ENCODE measurements at regions not wholly inside any gene's neighbourhood (a gene's known extent, or its start where the extent isn't known, plus 50 kb on each side); places are given as distances from the start of the nearest gene placed in this dataset.
"Not testable (repeated sequence)": the region's sequence is repeated elsewhere in the genome, so short reads cannot be mapped to it uniquely, and the experiment has no call there.

GRCh38 chr21:21997390-21998333 lies 999.5 kb downstream of the NCAM2 start:
- Histone ChIP-seq H3K36me3 (ENCODE audit: insufficient read depth, insufficient read length, low read length) (no peaks in the 10 kb centered on the region), H3K9me3 (ENCODE audit: insufficient read depth, low read length) (no peaks in the 10 kb centered on the region), H3K9ac (ENCODE audit: insufficient read length, low read depth) (no peak overlapping the region), H3K4me3 (ENCODE audit: insufficient read length, low read depth) (no peak overlapping the region), H3K27me3 (ENCODE audit: insufficient read depth, insufficient read length) (no peaks in the 10 kb centered on the region), H3K4me1 (ENCODE audit: insufficient read depth, insufficient read length) (no peaks in the 10 kb centered on the region)
- no peak for TF ChIP-seq YY1 (IDR thresholded peaks at IDR 0.05; ENCODE audit: insufficient read depth, insufficient read length)
- no peak for TF ChIP-seq ZNF274 (IDR thresholded peaks at IDR 0.05; ENCODE audit: low read depth, low read length)
- no peak for TF ChIP-seq SUZ12 (IDR thresholded peaks at IDR 0.05; ENCODE audit: extremely low read depth, insufficient read depth, insufficient read length)
- DNase-seq (ENCODE audit: low read depth, low spot score): no peak

- no peaks in the 10 kb centered on the region for H3K4me1 ChIP-seq (ENCODE audit: insufficient read depth, insufficient read length)
- H3K4me3 ChIP-seq (ENCODE audit: insufficient read length, low read depth): no peak overlapping the region
- H3K9ac ChIP-seq (ENCODE audit: insufficient read length, low read depth): no peak overlapping the region
- no peaks in the 10 kb centered on the region for H3K36me3 ChIP-seq (ENCODE audit: insufficient read depth, insufficient read length, low read length)
- no peak for TF ChIP-seq YY1 (IDR thresholded peaks at IDR 0.05; ENCODE audit: insufficient read depth, insufficient read length)
- TF ChIP-seq SUZ12 (IDR thresholded peaks at IDR 0.05; ENCODE audit: extremely low read depth, insufficient read depth, insufficient read length): no peak
- no peak for TF ChIP-seq ZNF274 (IDR thresholded peaks at IDR 0.05; ENCODE audit: low read depth, low read length)
- DNase-seq (ENCODE audit: low read depth, low spot score): no peak
- H3K9me3 ChIP-seq (ENCODE audit: insufficient read depth, low read length): no peaks in the 10 kb centered on the region
- no peaks in the 10 kb centered on the region for H3K27me3 ChIP-seq (ENCODE audit: insufficient read depth, insufficient read length)
These were observed 1021.6 kb downstream of the NCAM2 start for GRCh38 chr21:22019766-22020165.

GRCh38 chr21:22020221-22020620 lies 1022.0 kb downstream of the NCAM2 start:
- Histone ChIP-seq H3K9me3 (ENCODE audit: insufficient read depth, low read length) (no peaks in the 10 kb centered on the region), H3K9ac (ENCODE audit: insufficient read length, low read depth) (no peak overlapping the region), H3K27me3 (ENCODE audit: insufficient read depth, insufficient read length) (no peaks in the 10 kb centered on the region), H3K4me3 (ENCODE audit: insufficient read length, low read depth) (no peak overlapping the region), H3K4me1 (ENCODE audit: insufficient read depth, insufficient read length) (no peaks in the 10 kb centered on the region), H3K36me3 (ENCODE audit: insufficient read depth, insufficient read length, low read length) (no peaks in the 10 kb centered on the region)
- no peak for DNase-seq (ENCODE audit: low read depth, low spot score)
- TF ChIP-seq ZNF274 (IDR thresholded peaks at IDR 0.05; ENCODE audit: low read depth, low read length) (no peak), YY1 (IDR thresholded peaks at IDR 0.05; ENCODE audit: insufficient read depth, insufficient read length) (no peak), SUZ12 (IDR thresholded peaks at IDR 0.05; ENCODE audit: extremely low read depth, insufficient read depth, insufficient read length) (no peak)

- not testable (repeated sequence) for H3K9me3 ChIP-seq (ENCODE audit: insufficient read depth, low read length); H3K27me3 ChIP-seq (ENCODE audit: insufficient read depth, insufficient read length); H3K9ac ChIP-seq (ENCODE audit: insufficient read length, low read depth); DNase-seq (ENCODE audit: low read depth, low spot score); H3K4me3 ChIP-seq (ENCODE audit: insufficient read length, low read depth); H3K4me1 ChIP-seq (ENCODE audit: insufficient read depth, insufficient read length); H3K36me3 ChIP-seq (ENCODE audit: insufficient read depth, insufficient read length, low read length)
These were observed 1025.7 kb downstream of the NCAM2 start for GRCh38 chr21:22023896-22024295.

- Histone ChIP-seq H3K4me1 (ENCODE audit: insufficient read depth, insufficient read length) (no peaks in the 10 kb centered on the region), H3K9me3 (ENCODE audit: insufficient read depth, low read length) (no peaks in the 10 kb centered on the region), H3K36me3 (ENCODE audit: insufficient read depth, insufficient read length, low read length) (no peaks in the 10 kb centered on the region), H3K4me3 (ENCODE audit: insufficient read length, low read depth) (no peak overlapping the region), H3K9ac (ENCODE audit: insufficient read length, low read depth) (no peak overlapping the region), H3K27me3 (ENCODE audit: insufficient read depth, insufficient read length) (no peaks in the 10 kb centered on the region)
- TF ChIP-seq YY1 (IDR thresholded peaks at IDR 0.05; ENCODE audit: insufficient read depth, insufficient read length) (no peak), SUZ12 (IDR thresholded peaks at IDR 0.05; ENCODE audit: extremely low read depth, insufficient read depth, insufficient read length) (no peak), ZNF274 (IDR thresholded peaks at IDR 0.05; ENCODE audit: low read depth, low read length) (no peak)
- no peak for DNase-seq (ENCODE audit: low read depth, low spot score)
These were observed 1046.2 kb downstream of the NCAM2 start for GRCh38 chr21:22044431-22044830.

- TF ChIP-seq SUZ12 (IDR thresholded peaks at IDR 0.05; ENCODE audit: extremely low read depth, insufficient read depth, insufficient read length) (no peak), YY1 (IDR thresholded peaks at IDR 0.05; ENCODE audit: insufficient read depth, insufficient read length) (no peak), ZNF274 (IDR thresholded peaks at IDR 0.05; ENCODE audit: low read depth, low read length) (no peak)
- no peaks in the 10 kb centered on the region for H3K9me3 ChIP-seq (ENCODE audit: insufficient read depth, low read length)
- H3K4me3 ChIP-seq (ENCODE audit: insufficient read length, low read depth): no peak overlapping the region
- no peak for DNase-seq (ENCODE audit: low read depth, low spot score)
- no peak overlapping the region for H3K9ac ChIP-seq (ENCODE audit: insufficient read length, low read depth)
- no peaks in the 10 kb centered on the region for H3K4me1 ChIP-seq (ENCODE audit: insufficient read depth, insufficient read length)
- no peaks in the 10 kb centered on the region for H3K36me3 ChIP-seq (ENCODE audit: insufficient read depth, insufficient read length, low read length)
- no peaks in the 10 kb centered on the region for H3K27me3 ChIP-seq (ENCODE audit: insufficient read depth, insufficient read length)
These were observed 1048.4 kb downstream of the NCAM2 start for GRCh38 chr21:22046576-22046975.

- no peaks in the 10 kb centered on the region for H3K36me3 ChIP-seq (ENCODE audit: insufficient read depth, insufficient read length, low read length)
- H3K9me3 ChIP-seq (ENCODE audit: insufficient read depth, low read length): no peaks in the 10 kb centered on the region
- no peaks in the 10 kb centered on the region for H3K4me1 ChIP-seq (ENCODE audit: insufficient read depth, insufficient read length)
- no peak overlapping the region for H3K9ac ChIP-seq (ENCODE audit: insufficient read length, low read depth)
- no peak for DNase-seq (ENCODE audit: low read depth, low spot score)
- TF ChIP-seq ZNF274 (IDR thresholded peaks at IDR 0.05; ENCODE audit: low read depth, low read length) (no peak), YY1 (IDR thresholded peaks at IDR 0.05; ENCODE audit: insufficient read depth, insufficient read length) (no peak), SUZ12 (IDR thresholded peaks at IDR 0.05; ENCODE audit: extremely low read depth, insufficient read depth, insufficient read length) (no peak)
- no peak overlapping the region for H3K4me3 ChIP-seq (ENCODE audit: insufficient read length, low read depth)
- H3K27me3 ChIP-seq (ENCODE audit: insufficient read depth, insufficient read length): no peaks in the 10 kb centered on the region
These were observed 1058.7 kb downstream of the NCAM2 start for GRCh38 chr21:22056904-22057303.

Data from NT2/D1 (cell line).